HEK293T (cell line): ENCODE measurements at regions not wholly inside any gene's neighbourhood (a gene's known extent, or its start where the extent isn't known, plus 50 kb on each side); places are given as distances from the start of the nearest gene placed in this dataset.

ENCODE experiments used
- ARNT ChIP-seq: fragments of 450-650 bp; IDR thresholded peaks from 2 replicates; pipeline ENCODE4 v1.6.1; 2017; ENCODE audit warnings: mild to moderate bottlenecking
- FOXA1 ChIP-seq: fragments of 450-650 bp; IDR thresholded peaks from 2 replicates; pipeline ENCODE4 v1.6.1; 2016; ENCODE audit warnings: mild to moderate bottlenecking
- FOXK2 ChIP-seq: fragments of 450-650 bp; IDR thresholded peaks from 2 replicates; pipeline ENCODE4 v1.6.1; 2016; ENCODE audit warnings: mild to moderate bottlenecking
- FOXM1 ChIP-seq: fragments of 450-650 bp; IDR thresholded peaks from 2 replicates; pipeline ENCODE4 v1.6.1; 2017; ENCODE audit warnings: mild to moderate bottlenecking, borderline replicate concordance
- LEF1 ChIP-seq: fragments of 450-650 bp; IDR thresholded peaks from 2 replicates; pipeline ENCODE4 v1.6.1; 2017; ENCODE audit warnings: mild to moderate bottlenecking, borderline replicate concordance
- NFRKB ChIP-seq: fragments of 450-650 bp; IDR thresholded peaks from 2 replicates; pipeline ENCODE4 v1.6.1; 2016; ENCODE audit warnings: mild to moderate bottlenecking, moderate library complexity
- PKNOX1 ChIP-seq: fragments of 450-650 bp; IDR thresholded peaks from 2 replicates; pipeline ENCODE4 v1.6.1; 2016
- SP1 ChIP-seq: fragments of 450-650 bp; IDR thresholded peaks from 2 replicates; pipeline ENCODE4 v1.6.1; 2017
- SUZ12 ChIP-seq: fragments of 450-650 bp; IDR thresholded peaks from 2 replicates; pipeline ENCODE4 v1.6.1; 2016; ENCODE audit warnings: mild to moderate bottlenecking
- TARDBP ChIP-seq: fragments of 450-650 bp; IDR thresholded peaks from 2 replicates; pipeline ENCODE4 v1.6.1; 2016
- ZNF384 ChIP-seq: fragments of 450-650 bp; IDR thresholded peaks from 2 replicates; pipeline ENCODE4 v1.6.1; 2016

DNA sequence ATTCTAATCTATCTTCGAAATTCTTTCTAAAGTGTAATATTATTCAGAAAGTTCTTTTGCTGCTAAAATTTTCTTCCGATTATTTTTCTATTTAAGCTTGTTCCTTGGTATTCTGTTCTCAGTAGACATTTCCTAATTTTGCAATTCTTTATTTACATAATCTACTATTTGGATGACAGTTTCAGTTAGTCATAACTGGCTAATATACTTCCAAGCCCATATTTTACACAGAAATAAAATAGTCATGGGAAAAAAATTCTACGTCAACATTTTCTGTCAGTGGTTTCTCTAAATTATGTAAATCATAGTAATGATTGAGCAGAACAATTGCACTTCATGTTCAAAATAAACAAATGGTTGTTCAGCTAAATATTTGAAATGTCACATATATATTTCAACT is 178.0 kb upstream of the ANKRD50 start:
- TF ChIP-seq SP1 (no peak), SUZ12 (no peak), PKNOX1 (no peak), ZNF384 (no peak), ARNT (no peak), FOXK2 (no peak), NFRKB (no peak), LEF1 (no peak), FOXM1 (no peak), FOXA1 (no peak), TARDBP (no peak)
